Prostate gland (tissue), 2 donors: ENCODE measurements at regions not wholly inside any gene's neighbourhood (a gene's known extent, or its start where the extent isn't known, plus 50 kb on each side); places are given as distances from the start of the nearest gene placed in this dataset.
"Not testable (repeated sequence)": the region's sequence is repeated elsewhere in the genome, so short reads cannot be mapped to it uniquely, and the experiment has no call there.

Experiments used
- DNase-seq: peaks from one replicate; pipeline ENCODE4 v3.0.0-alpha.2; 2019; ENCODE audit warnings: low spot score
- H3K27ac ChIP-seq, 2 donors: fragments of 200-600 bp; sonication (generic); 2 replicates each; pipeline ENCODE4 v1.5.1; 2017 to 2019
- H3K27me3 ChIP-seq: fragments of 200-600 bp; sonication (generic); replicated peaks from 2 replicates; pipeline ENCODE4 v1.5.1; 2019; ENCODE audit not compliant: insufficient read depth
- H3K36me3 ChIP-seq, 2 donors: fragments of 200-600 bp; sonication (generic); 1 replicate in 1 of 2; 2 replicates in 1 of 2; pipeline versions ENCODE4 v1.5.1 to v1.8.1; 2017 to 2019
- H3K4me1 ChIP-seq: fragments of 200-600 bp; sonication (generic); replicated peaks from 2 replicates; pipeline ENCODE4 v1.5.1; 2019
- H3K4me3 ChIP-seq, 2 donors: fragments of 200-600 bp; sonication (generic); 2 replicates each; pipeline ENCODE4 v1.5.1; 2017 to 2019
- H3K9me3 ChIP-seq: fragments of 200-600 bp; sonication (generic); 2 replicates; pipeline ENCODE4 v1.5.1; 2017
- CTCF ChIP-seq, 4 experiments: fragments of 200-600 bp in 2 of 4; fragments of 450-650 bp in 2 of 4; sonication (generic) in 2 of 4; IDR thresholded peaks; 1 replicate in 3 of 4; 2 replicates in 1 of 4; pipeline ENCODE4 v1.5.1; 2016 to 2019; ENCODE audit warnings: antibody characterized with exemption in 4 of 4, mild to moderate bottlenecking in 2 of 4, moderate library complexity in 2 of 4
- POLR2A ChIP-seq: fragments of 450-650 bp; IDR thresholded peaks from one replicate; pipeline ENCODE4 v1.6.1; 2016; ENCODE audit warnings: antibody characterized with exemption, mild to moderate bottlenecking
- POLR2AphosphoS5 ChIP-seq: sonication (generic); formaldehyde crosslinking; IDR thresholded peaks from one replicate; pipeline ENCODE4 v1.6.1; 2017; ENCODE audit warnings: antibody characterized with exemption
- WGBS: methylation state at CpG from one replicate; pipeline ENCODE4 v1.1.5; 2018; 5-methylcytosine and 5-hydroxymethylcytosine counted together
- intact Hi-C: fragments of 100-400 bp; cut with DNase I; formaldehyde crosslinking; loops from one replicate; pipeline ENCODE4 v1.14.2; 2022

DNA sequence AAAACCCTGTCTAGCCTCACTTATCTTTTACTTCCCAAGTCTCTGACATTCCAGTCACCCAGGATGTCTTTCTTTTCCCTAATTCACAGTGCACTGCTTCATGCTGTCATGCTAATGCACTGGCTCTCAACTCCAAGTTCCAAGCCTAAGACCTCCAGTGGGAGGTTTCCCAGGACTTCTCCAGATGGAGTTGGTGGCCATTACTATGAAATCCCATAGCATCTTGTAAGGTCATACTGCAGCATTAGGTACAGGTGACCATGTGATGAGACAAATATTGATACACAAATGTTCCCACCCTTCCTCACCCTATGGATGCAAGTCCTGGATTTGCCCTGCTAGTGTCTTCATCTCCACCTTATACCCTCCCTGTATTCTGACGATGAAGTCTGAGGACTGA, 138.6 kb upstream of the PRICKLE2 start:
- intact Hi-C loops: no loop called here
- H3K36me3 ChIP-seq: no peaks in the 10 kb centered on the region
- H3K4me1 ChIP-seq: no peaks in the 10 kb centered on the region
- WGBS: 87% methylated on average over 1 of the region's 1 CpG
- no peak overlapping the region for H3K27ac ChIP-seq
- H3K4me3 ChIP-seq: no peak overlapping the region
- no peak for TF ChIP-seq POLR2AphosphoS5
- TF ChIP-seq POLR2A: no peak
- TF ChIP-seq CTCF (IDR thresholded peaks at IDR 0.05): no peak
- DNase-seq: no peak
- no peaks in the 10 kb centered on the region for H3K9me3 ChIP-seq
- no peaks in the 10 kb centered on the region for H3K27me3 ChIP-seq

DNA sequence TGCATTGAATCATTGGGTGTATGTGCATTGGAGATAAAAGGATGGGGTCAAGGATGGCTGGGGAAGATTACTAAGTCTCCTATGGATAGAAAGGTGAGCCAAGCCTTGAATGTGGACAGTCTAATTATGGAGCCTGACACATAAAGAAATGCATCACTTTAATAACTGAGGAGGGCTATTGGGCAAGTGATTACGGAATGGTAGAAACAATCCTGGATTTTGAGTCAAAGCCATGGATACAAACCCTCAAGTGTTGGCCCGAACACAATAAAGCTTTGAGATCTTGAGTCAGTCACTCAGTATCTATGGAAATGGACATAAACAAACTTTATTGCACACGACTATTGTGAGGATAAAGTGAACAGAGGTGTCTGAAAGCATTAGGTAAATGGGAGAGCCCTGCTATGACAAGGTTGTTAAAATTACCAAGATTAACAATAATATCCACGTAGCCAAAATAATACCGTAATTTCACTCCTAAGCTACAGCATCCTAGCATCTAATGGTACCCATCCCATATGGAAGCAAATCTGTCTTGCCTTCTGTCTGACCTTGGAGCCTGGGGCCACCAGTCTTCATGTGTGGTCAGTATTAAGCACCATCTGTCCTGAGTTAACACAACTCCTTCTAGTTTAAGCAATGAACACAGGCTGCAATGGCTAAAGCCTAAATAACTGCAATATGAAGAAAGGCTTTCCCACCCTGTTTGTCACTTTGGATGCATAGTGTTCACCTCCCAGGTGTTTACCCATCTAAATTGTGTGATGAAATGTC, 136.9 kb upstream of the PRICKLE2 start:
- no peaks in the 10 kb centered on the region for H3K27me3 ChIP-seq
- intact Hi-C loops: no loop called here

DNA sequence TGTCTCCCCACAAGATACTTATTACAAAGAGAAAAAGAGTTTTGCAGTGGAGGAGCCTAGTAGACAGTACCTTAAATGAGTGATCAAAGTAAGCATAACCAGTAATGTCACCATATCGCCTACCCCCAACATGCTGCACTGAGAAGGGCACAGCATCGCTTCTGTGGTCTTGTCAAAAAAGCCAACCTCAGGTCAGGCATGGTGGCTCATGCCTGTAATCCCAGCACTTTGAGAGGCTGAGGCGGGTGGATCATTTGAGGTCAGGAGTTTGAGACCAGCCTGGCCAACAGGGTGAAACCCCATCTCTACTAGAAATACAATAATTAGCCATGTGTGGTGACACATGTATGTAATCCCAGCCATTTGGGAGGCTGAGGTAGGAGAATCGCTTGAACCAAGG, 135.8 kb upstream of the PRICKLE2 start:
- WGBS: 93% methylated on average over 4 of the region's 4 CpGs
- H3K4me3 ChIP-seq, DNase-seq, H3K4me1 ChIP-seq, H3K27me3 ChIP-seq, H3K36me3 ChIP-seq, H3K27ac ChIP-seq, H3K9me3 ChIP-seq, intact Hi-C loops: not testable (repeated sequence)

More for the DNA sequence above, 136.9 kb upstream of the PRICKLE2 start:
- no peak for DNase-seq
- 77% methylated on average over 5 of the region's 5 CpGs for WGBS
- TF ChIP-seq POLR2AphosphoS5: no peak
- no peak for TF ChIP-seq POLR2A
- no peak for TF ChIP-seq CTCF (IDR thresholded peaks at IDR 0.05)
- H3K27ac ChIP-seq: no peak overlapping the region
- H3K4me3 ChIP-seq: no peak overlapping the region
- no peaks in the 10 kb centered on the region for H3K4me1 ChIP-seq
- H3K9me3 ChIP-seq: no peaks in the 10 kb centered on the region
- no peaks in the 10 kb centered on the region for H3K36me3 ChIP-seq

- TF ChIP-seq POLR2A: no peak
- Histone ChIP-seq H3K9me3 (no peaks in the 10 kb centered on the region), H3K27ac (no peak overlapping the region), H3K36me3 (no peaks in the 10 kb centered on the region), H3K4me3 (no peak overlapping the region), H3K27me3 (no peaks in the 10 kb centered on the region), H3K4me1 (no peaks in the 10 kb centered on the region)
- WGBS: 92% methylated on average over 6 of the region's 6 CpGs
- intact Hi-C loops: no loop called here
- no peak for DNase-seq
These were observed 135.0 kb upstream of the PRICKLE2 start for GRCh38 chr3:64360280-64360679.

DNA sequence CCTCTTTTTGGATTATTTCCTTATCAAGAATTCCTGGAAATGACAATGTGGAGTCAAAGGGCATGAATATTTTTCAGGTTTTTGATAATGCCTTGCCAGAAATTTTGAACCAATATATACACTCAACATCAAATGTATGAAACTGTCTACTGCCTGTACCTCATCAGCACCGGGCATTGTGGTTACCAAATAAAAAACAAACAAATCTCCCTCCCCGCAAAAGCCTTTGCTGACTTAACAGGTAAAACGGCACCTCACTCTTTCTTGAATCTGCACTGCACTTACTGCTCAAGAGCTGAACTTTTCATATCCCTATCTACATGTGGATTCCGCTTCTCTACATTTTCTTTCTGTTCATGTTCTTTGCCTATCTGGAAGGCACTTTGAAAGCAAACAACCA, 134.5 kb upstream of the PRICKLE2 start:
- no peaks in the 10 kb centered on the region for H3K27me3 ChIP-seq
- 75% methylated on average over 4 of the region's 4 CpGs for WGBS
- no peak for DNase-seq
- H3K9me3 ChIP-seq: no peaks in the 10 kb centered on the region
- TF ChIP-seq POLR2A: no peak
- no peak for TF ChIP-seq POLR2AphosphoS5
- no peak for TF ChIP-seq CTCF (IDR thresholded peaks at IDR 0.05)
- H3K36me3 ChIP-seq: no peaks in the 10 kb centered on the region
- no peak overlapping the region for H3K27ac ChIP-seq
- intact Hi-C loops: no loop called here
- H3K4me1 ChIP-seq: no peaks in the 10 kb centered on the region
- no peak overlapping the region for H3K4me3 ChIP-seq

DNA sequence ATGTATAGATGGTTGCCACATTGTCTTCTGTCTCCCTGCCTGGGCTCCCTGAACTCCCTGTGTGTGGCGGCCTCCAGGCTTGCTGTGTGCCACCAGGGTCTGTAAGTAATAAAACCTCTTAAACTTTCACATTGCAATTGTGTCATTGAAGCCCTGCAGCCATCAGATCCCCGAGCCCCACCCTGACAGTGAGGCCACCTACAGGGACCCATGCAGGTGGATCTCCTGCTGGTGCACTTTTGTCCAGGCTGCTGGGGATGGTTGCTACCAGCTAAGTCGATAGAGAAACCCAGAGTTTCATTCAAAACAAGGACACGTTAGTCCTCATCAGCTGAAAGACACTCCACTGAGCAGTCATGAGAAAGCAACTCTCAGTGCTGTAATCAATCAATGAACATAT, 133.6 kb upstream of the PRICKLE2 start:
- 73% methylated on average over 4 of the region's 4 CpGs for WGBS
- H3K4me3 ChIP-seq: no peak overlapping the region
- intact Hi-C loops: no loop called here
- TF ChIP-seq POLR2A (no peak), CTCF (IDR thresholded peaks at IDR 0.05) (no peak), POLR2AphosphoS5 (no peak)
- H3K36me3 ChIP-seq: no peaks in the 10 kb centered on the region
- H3K27me3 ChIP-seq: no peaks in the 10 kb centered on the region
- H3K9me3 ChIP-seq: no peaks in the 10 kb centered on the region
- no peak for DNase-seq
- H3K4me1 ChIP-seq: no peaks in the 10 kb centered on the region
- no peak overlapping the region for H3K27ac ChIP-seq
